22Rv1 (cell line): ENCODE measurements at regions not wholly inside any gene's neighbourhood (a gene's known extent, or its start where the extent isn't known, plus 50 kb on each side); places are given as distances from the start of the nearest gene placed in this dataset.

ENCODE experiments used
- CTCF ChIP-seq: fragments of 450-650 bp; IDR thresholded peaks from 2 replicates; pipeline ENCODE4 v1.5.1; 2017; ENCODE audit warnings: mild to moderate bottlenecking
- ZFX ChIP-seq: fragments of 450-650 bp; IDR thresholded peaks from 2 replicates; pipeline ENCODE4 v1.6.1; 2017; ENCODE audit warnings: antibody characterized with exemption, borderline replicate concordance

- TF ChIP-seq CTCF (no peak), ZFX (no peak)
Measured at GRCh38 chr12:33690562-33690961, 250.9 kb upstream of the SYT10 start.
